G401.6 (cell line): ENCODE measurements at regions not wholly inside any gene's neighbourhood (a gene's known extent, or its start where the extent isn't known, plus 50 kb on each side); places are given as distances from the start of the nearest gene placed in this dataset.
A peak's percentile ranks its signal among the peaks of the same experiment; 100 is the strongest.
"Not testable (repeated sequence)": the region's sequence is repeated elsewhere in the genome, so short reads cannot be mapped to it uniquely, and the experiment has no call there.

ENCODE experiments used
- FAIRE-seq: peaks from 2 replicates; lab custom pipeline; 2012; peaks lifted over from hg19 to GRCh38; lab: Jason Lieb, UNC

GRCh38 chr16:29129458-29130038 is 144.7 kb downstream of the LAT start:
- FAIRE-seq, result not testable (repeated sequence)

GRCh38 chr16:29128732-29129457 is 144.0 kb downstream of the LAT start:
- FAIRE-seq, result not testable (repeated sequence)

- FAIRE-seq, result not testable (repeated sequence)
Measured at GRCh38 chr16:29127806-29128420, 143.1 kb downstream of the LAT start.

DNA sequence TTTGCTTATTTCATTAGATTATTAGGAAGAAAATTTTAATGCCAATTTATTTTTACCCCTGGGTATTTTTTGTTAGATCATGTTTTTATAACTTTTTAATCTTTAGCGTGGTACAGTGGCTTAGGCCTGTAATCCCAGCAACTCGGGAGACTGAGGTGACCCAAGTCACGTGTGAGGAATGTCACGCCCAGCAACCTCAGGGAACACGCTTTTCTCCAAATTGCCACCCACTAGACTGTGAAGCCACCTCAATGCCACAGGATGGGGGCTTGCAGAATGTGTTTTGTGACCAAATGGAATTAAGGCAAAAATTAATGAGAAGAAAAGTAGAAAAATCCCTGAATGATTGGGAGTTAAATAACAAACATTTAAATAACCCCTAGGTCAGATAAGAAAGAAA is 141.8 kb downstream of the LAT start:
- no peak for FAIRE-seq

DNA sequence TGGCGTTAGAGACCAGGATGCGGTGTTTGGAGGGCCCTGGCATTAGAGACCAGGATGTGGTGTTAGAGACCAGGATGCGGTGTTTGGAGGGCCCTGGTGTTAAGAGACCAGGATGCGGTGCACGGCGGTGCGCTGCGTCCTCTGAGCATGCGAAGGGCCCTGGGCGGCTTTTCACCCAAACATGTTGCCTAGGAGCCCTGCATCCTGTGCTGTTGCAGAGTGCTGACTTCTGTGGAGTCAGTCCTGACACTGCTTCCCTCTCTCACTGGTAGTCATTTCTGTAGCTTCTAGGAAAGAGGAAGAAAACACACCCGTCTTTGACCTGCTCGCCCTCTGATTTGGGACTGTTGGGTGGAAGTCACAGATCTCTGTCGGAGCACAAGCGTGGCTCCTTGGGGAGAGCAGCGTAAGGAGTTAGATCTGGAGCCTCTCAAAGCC is 141.2 kb downstream of the LAT start:
- no peak for FAIRE-seq

DNA sequence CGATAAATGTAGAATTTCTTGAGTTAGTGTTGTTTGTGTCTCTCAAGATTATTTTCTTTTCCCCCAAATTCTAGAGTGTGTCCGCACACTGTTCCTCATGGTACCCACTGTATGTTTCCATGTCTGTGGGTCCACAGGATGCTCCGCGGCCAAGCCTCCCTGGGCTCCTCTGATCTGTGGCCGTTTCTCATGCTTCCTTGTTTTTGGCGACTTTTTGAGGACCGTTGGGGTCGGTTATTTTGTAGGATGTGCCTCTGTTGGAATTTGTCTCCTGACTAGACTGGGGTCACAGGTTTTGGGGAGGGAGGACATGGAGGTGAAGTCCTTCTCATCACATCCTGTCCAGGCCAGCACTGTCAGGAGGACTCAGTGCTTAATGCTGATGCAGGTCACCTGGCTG is 140.0 kb downstream of the LAT start:
- FAIRE-seq, result no peak

GRCh38 chr16:29124162-29124561 is 139.3 kb downstream of the LAT start:
- FAIRE-seq, result not testable (repeated sequence)

GRCh38 chr16:29120680-29121079 is 135.8 kb downstream of the LAT start:
- not testable (repeated sequence) for FAIRE-seq

- FAIRE-seq, result not testable (repeated sequence)
Measured at GRCh38 chr16:29118301-29118957, 133.6 kb downstream of the LAT start.

- FAIRE-seq, result no peak
Measured at GRCh38 chr16:29117631-29118030, 132.8 kb downstream of the LAT start.

DNA sequence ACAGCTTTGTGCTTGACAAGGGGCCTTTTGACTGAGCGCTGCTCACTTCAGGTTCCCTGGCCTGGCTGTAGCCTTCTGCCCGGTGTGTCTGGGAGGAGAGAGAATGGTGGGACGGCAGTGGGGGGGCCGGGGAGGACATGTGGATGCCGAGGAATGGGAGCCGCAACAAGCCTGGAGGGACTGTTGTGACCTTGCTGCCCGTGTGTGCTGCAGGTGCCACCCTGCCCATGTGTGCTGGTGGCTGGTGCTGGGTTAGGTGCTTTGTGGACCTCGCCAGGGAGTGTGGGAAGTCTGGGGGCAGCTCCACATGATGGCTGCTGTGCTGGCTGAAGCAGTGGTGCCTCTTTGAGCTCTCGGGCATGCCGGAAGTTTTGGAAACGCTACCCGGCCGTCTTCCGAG is 132.1 kb downstream of the LAT start:
- FAIRE-seq, result no peak

GRCh38 chr16:29116207-29116606 is 131.4 kb downstream of the LAT start:
- FAIRE-seq, result not testable (repeated sequence)

DNA sequence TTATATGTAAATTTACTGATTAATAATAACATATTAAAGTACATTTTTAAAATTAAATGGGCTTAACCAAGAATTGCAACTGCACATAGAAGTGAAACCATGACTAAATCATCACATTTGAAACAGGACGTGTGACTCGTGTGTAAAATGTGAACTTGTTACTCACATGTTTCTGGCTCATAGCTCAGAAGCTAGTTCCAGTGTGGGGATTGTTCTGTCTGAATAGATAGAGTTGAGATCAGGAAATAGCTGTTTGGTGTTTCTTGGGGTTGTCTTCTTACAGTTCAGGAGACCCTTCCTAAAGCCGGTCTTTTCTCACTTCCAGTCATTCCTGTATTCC is 130.9 kb downstream of the LAT start:
- not testable (repeated sequence) for FAIRE-seq

DNA sequence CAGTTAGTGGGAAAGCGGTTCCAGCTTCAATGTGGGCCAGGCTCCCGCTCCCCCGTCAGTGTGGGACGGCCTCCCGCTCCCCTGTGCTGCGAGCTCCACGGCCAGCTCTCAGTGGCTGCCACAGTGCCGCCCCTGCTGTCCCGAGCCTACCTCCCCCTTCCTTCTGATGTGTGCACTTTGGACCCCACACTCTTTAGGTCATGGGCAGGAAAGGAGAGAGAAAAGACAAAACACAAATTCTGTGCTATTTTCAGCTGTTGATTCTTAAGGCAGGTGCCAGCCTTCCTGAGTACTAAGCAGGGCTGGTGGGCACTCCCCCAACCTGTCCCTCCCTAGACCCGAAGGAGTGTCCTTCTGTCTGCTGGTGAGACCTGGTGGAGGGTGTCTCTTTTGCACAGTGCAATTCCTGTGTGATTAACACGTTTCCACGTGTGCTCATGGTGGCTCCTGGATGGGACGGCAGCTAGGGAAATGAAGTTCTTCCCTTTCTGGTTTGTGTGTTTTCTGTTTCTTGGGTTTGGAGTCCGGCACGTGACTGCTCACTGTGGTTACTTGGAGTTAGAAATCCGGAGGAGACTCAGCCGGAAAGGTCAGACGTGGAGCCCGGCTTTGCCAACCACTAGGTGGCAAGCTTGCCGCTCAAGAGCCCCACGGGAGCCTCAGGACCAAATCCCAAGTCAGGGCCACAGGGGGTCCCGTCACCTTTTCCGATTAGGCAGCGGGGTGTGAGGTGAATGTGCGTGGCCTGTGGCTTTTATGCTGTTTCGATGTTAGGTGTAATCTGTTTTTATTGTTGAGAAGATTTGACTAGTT is 130.3 kb downstream of the LAT start:
- FAIRE-seq, result peak; percentile 59

DNA sequence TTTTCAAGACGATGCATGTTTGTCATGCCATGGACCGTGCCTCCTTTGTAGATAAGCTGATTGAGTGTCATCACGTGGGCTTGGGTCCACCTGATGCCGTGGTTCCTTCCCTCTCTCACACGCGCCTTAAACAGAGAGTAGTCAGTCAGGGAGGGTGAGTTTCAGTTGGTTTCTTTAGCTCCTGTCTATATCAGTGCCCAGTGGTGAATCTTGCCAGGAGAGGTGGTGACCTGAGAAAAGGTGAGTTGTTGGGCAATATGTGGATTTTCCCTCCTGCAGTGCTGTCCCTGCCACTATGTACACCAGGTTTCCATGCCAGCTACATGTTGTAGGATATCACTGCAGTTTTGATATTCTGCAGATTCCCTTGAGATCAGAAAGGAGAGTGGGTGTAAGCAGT is 129.7 kb downstream of the LAT start:
- FAIRE-seq, result no peak

GRCh38 chr16:29113446-29113845 is 128.6 kb downstream of the LAT start:
- not testable (repeated sequence) for FAIRE-seq

DNA sequence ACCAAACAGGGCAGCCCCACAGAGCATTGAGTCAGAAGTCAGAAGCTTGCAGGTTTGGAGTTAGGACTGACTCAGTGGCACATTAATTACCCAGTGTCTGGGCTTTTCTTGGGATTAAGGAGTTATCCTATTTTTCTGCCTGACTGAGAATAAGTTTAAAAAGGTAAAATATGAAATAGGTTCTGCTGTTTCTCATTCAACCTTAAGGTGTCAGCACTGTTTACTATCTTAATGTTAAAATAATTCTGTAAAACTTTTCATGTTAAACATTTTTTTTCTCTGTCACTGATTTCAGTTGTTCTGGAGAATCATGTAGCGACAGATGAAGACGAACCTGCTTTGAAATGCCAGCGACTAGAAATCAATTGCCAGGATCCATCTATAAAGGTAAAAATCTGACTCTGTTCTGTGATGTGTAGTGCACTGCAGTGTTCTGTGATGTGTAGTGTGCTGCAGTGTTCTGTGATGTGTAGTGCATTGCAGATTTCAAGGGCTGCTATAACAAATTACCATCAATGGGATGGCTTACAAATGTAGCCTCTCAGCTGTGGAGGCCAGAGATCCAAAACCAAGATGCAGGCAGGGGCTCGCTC is 128.0 kb downstream of the LAT start:
- peak; percentile 51 for FAIRE-seq

DNA sequence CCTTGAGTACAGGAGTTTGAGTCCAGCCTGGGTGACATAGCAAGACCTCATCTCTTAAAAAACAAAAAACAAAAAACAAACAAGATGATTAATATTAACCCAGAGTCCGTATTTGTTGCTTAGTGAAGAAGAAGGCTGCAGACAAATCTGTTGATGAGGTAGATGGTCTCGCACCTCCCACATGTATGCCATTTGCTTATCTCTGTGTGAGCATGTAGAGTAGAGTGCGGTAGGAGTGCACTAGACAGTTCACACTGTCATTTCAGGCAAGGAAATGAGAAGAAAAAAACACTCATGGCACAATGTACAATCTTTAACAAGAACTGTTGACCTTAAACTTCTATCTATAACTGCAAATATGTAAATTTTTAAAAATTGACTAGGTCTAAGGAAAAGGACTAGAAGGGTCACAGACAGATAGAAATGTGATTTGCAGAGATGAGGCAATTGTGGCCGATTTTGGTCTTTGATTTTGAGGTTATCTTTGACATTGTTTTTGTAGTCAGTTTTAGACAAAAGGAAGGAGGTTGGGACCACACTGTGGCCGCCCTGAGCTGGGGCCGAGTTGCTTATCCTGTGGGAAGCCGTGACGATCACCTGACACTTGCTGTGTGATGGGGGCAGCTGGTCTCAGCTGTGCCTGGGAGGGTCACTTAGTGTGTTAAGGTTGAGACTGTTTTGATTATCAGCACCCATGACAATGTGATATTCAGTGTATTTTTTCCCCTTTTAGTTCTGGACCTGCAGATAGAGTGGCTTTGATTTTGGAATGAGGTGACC is 127.2 kb downstream of the LAT start:
- not testable (repeated sequence) for FAIRE-seq

- no peak for FAIRE-seq
Measured at GRCh38 chr16:29111421-29111820, 126.6 kb downstream of the LAT start.

- FAIRE-seq, result not testable (repeated sequence)
Measured at GRCh38 chr16:29108625-29109169, 123.8 kb downstream of the LAT start.

- FAIRE-seq, result no peak
Measured at GRCh38 chr16:29107299-29107698, 122.4 kb downstream of the LAT start.
